GM23248 (cell line): ENCODE measurements at regions not wholly inside any gene's neighbourhood (a gene's known extent, or its start where the extent isn't known, plus 50 kb on each side); places are given as distances from the start of the nearest gene placed in this dataset.

Experiments used
- EZH2 ChIP-seq: fragments of 200-600 bp; sonication (generic); IDR thresholded peaks from 2 replicates; pipeline ENCODE4 v1.6.1; 2018; ENCODE audit warnings: antibody characterized with exemption, mild to moderate bottlenecking; ENCODE audit not compliant: insufficient read depth, poor library complexity, severe bottlenecking
- EZH2phosphoT487 ChIP-seq: fragments of 200-600 bp; sonication (generic); IDR thresholded peaks from 2 replicates; pipeline ENCODE4 v1.6.1; 2018; ENCODE audit warnings: antibody characterized with exemption, moderate library complexity, mild to moderate bottlenecking, low read depth; ENCODE audit not compliant: insufficient read depth

GRCh38 chr2:225318440-225318839 is 81.1 kb upstream of the NYAP2 start:
- TF ChIP-seq EZH2, result no peak
- TF ChIP-seq EZH2phosphoT487, result no peak
